AG09309 (cell line): ENCODE measurements at regions not wholly inside any gene's neighbourhood (a gene's known extent, or its start where the extent isn't known, plus 50 kb on each side); places are given as distances from the start of the nearest gene placed in this dataset.
"Not testable (repeated sequence)": the region's sequence is repeated elsewhere in the genome, so short reads cannot be mapped to it uniquely, and the experiment has no call there.

Source experiments
- DNase-seq: peaks from one replicate; pipeline ENCODE4 v3.0.0-alpha.2; 2010; ENCODE audit warnings: low read depth
- H3K4me3 ChIP-seq: 2 replicates; pipeline ENCODE4 v1.5.1; 2011; ENCODE audit warnings: mild to moderate bottlenecking, low read depth, low read length, moderate library complexity; ENCODE audit not compliant: control insufficient read depth
- TF ChIP-seq, protein P1 (sequence below): IDR thresholded peaks from 2 replicates; pipeline ENCODE4 v1.5.1; 2011; ENCODE audit warnings: mild to moderate bottlenecking, low read depth, low read length, inconsistent platforms; ENCODE audit not compliant: insufficient read depth, control insufficient read depth; ENCODE audit errors: missing control alignments

DNA sequence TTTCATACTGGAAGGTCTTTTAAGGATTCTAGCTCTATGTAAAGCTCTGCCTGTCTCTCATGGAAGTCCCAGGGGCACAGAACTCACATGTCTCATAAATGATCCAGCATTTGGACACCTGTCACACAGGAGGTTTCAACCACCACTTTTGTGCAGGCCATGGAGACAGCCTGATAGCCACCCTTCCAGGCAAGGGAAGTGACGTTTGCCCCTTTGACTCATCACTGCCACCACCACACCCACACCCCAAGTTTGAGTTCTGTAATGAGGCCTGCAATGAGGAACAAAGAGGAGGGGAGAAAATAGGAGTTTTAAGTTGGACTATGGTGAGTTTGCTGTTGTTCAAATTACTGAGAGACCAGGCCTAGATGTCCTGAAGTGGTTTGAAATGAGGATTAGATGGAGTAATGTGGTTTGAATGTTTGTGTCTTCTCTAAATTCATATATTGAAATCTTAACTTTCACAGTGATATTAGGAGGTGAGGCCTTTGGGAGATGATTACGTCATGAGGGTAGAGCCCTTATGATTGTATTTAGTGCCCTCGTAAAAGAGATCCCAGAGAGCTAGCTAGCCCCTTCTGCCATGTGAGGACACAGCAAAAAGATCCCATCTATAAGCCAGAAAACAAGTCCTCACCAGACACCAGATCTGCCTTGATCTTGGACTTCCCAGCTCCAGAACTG lies 175.3 kb upstream of the EPHA4 start:
- TF ChIP-seq, protein P1, sequence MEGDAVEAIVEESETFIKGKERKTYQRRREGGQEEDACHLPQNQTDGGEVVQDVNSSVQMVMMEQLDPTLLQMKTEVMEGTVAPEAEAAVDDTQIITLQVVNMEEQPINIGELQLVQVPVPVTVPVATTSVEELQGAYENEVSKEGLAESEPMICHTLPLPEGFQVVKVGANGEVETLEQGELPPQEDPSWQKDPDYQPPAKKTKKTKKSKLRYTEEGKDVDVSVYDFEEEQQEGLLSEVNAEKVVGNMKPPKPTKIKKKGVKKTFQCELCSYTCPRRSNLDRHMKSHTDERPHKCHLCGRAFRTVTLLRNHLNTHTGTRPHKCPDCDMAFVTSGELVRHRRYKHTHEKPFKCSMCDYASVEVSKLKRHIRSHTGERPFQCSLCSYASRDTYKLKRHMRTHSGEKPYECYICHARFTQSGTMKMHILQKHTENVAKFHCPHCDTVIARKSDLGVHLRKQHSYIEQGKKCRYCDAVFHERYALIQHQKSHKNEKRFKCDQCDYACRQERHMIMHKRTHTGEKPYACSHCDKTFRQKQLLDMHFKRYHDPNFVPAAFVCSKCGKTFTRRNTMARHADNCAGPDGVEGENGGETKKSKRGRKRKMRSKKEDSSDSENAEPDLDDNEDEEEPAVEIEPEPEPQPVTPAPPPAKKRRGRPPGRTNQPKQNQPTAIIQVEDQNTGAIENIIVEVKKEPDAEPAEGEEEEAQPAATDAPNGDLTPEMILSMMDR, result no peak
- no peak for DNase-seq
- no peak overlapping the region for H3K4me3 ChIP-seq

DNA sequence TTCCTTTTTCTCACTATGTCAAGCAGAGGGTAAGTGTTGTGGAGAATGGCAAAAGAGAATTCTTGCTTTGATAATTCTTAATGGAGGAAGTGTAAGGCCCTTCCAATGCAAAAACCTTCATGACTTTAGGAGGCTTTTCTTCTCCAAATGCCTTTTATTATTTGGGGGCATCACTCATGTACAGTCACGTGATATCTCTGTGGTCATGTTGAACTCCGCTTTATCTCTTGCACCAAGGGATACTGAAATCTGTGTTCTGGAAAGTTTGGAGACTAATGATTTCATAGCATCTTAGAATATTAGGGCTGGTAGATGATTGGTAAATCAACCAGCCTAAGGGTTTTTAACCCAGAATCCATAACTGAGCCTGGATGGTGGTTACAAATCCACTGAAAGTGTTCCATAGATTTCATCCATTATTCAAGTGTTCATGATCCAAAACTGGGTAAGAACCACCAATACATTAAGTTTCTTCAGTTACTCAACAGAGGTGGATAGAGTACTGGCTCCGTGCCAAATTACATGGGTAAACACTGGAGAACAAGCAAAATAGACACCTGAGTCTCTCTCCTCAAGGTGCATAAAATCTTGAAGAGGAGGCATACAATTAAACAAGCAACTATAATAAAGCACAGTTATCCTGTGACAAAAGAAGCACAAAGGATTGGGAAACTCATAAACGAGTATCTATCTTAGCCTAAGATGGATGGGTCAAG lies 169.6 kb upstream of the EPHA4 start:
- no peak for DNase-seq
- TF ChIP-seq, protein P1, result no peak

DNA sequence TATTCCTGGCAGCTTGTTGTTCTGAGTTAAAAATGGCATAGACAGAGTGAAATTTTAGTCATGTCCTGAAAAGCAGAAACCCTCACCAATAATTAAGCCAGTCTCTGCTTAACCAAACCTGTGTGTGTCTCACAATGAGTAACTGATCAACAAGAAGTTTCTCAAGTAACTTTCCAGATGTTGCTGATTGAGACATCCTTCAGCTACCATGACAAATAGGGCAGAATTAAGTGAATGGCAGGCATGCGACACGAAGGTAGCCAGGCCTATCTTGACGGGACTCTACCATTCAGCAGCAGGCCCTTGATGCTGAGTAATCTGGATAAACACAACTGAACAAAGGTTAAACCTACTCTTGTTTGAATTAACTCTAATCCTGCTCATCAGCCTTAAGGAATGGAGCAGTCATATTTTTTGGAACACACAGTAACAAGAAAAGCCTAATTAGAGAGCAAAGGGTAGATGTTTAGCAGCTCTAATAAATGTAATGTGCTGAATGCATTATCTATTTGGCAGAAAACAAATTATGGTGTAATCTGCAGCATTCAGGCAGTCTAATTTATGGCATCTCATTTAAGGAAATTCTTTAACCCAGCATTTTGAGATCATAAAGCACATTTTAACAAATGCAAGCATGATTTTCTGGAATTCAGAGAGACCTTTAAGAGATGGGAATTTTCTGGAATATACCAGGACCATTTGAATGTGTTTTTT lies 159.5 kb upstream of the EPHA4 start:
- H3K4me3 ChIP-seq, result no peak overlapping the region
- DNase-seq, result no peak
- TF ChIP-seq, protein P1, result no peak

More for the DNA sequence above, 169.6 kb upstream of the EPHA4 start:
- no peak overlapping the region for H3K4me3 ChIP-seq

DNA sequence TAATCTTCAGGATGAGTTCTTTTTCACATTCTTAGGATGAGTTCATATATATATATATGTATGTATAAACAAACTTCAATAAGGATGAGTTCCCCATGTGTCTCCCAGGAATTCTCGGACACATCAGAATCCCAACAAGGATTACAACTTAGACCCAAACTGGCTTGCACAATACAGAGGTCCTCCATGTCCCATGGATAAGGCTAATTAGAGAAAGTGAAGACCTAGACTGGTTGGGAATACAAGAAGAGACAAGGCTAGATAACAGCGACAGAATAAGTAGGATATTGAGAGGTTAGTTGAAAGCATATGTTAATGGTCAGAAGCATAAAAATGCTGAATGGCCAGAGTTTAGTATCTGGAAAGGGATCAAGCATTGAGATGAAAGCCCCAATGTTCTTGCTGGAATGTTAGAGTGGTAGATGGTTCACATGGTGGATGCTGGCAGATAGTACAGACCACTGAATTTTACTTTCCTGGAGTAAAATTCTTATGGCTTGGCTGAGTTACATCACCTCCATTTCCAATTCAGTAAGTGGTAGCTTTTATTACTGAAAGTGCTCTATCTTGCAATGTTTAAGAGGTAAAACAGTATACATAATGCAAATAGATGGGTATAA lies 154.9 kb upstream of the EPHA4 start:
- H3K4me3 ChIP-seq, result no peak overlapping the region
- no peak for DNase-seq
- TF ChIP-seq, protein P1, result no peak

DNA sequence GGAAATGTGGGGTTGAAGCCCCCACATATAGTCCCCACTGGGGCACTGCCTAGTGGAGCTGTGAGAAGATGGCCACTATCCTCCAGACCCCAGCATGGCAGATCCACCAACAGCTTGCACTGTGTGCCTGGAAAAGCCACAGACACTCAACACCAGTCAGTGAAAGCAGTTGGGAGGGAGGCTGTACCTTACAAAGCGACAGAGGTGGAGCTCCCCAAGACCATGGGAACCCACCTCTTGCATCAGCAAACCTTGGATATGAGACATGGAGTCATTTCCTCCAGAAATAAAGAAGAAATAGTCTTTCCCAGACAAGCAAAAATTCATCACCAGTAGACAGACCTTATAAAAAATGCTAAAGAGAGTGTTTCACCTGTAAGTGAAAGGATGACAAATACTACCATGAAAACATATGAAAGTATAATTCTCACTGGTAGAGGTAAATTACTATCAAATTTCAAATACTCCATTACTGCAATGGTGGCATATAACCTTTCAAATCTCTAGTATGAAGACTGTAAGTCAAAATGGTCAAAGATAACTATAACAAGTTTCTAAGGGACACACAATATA lies 152.6 kb upstream of the EPHA4 start:
- no peak for DNase-seq
- H3K4me3 ChIP-seq, result no peak overlapping the region
- TF ChIP-seq, protein P1, result no peak

DNA sequence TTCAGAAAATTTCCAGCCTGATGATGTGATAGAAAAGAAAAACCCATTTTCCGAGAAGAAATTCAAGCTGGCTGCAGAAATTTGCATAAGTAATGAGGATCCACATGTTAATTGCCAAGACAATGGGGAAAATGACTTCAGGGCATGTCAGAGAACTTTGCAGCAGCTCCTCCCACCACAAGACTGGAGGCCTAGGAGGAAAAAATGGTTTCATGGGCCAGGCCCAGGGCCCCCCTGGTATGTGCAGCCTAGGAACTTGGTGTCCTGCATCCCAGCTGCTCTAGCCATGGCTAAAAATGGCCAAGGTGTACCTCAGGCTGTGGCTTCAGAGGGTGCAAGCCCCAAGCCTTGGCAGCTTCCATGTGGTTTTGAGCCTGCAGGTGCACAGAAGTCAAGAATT lies 152.0 kb upstream of the EPHA4 start:
- not testable (repeated sequence) for H3K4me3 ChIP-seq, DNase-seq
